Endothelial cell (in vitro differentiated cells): ENCODE measurements at regions not wholly inside any gene's neighbourhood (a gene's known extent, or its start where the extent isn't known, plus 50 kb on each side); places are given as distances from the start of the nearest gene placed in this dataset.

Source experiments
- DNase-seq: peaks from one replicate; pipeline ENCODE4 v3.0.0; 2021; ENCODE audit warnings: low spot score
- H3K27ac Mint-ChIP-seq: one replicate; pipeline ENCODE4 v1.8.0; 2021; ENCODE audit warnings: mixed read lengths, inconsistent platforms; ENCODE audit not compliant: unreplicated experiment
- H3K27me3 Mint-ChIP-seq: one replicate; pipeline ENCODE4 v1.8.0; 2021; ENCODE audit warnings: mild to moderate bottlenecking, moderate library complexity, mixed read lengths, inconsistent platforms; ENCODE audit not compliant: unreplicated experiment
- H3K36me3 Mint-ChIP-seq: one replicate; pipeline ENCODE4 v1.8.0; 2021; ENCODE audit warnings: mild to moderate bottlenecking, low read depth, mixed read lengths, inconsistent platforms; ENCODE audit not compliant: unreplicated experiment
- H3K4me1 Mint-ChIP-seq: one replicate; pipeline ENCODE4 v1.8.0; 2021; ENCODE audit warnings: mild to moderate bottlenecking, mixed read lengths, inconsistent platforms; ENCODE audit not compliant: unreplicated experiment
- H3K4me3 Mint-ChIP-seq: one replicate; pipeline ENCODE4 v1.8.0; 2021; ENCODE audit warnings: mild to moderate bottlenecking, mixed read lengths, inconsistent platforms; ENCODE audit not compliant: unreplicated experiment
- H3K9me3 Mint-ChIP-seq: one replicate; pipeline ENCODE4 v1.8.0; 2021; ENCODE audit warnings: mixed read lengths, inconsistent platforms; ENCODE audit not compliant: unreplicated experiment
- CTCF ChIP-seq: fragments of 200-600 bp; sonication (generic); IDR thresholded peaks from one replicate; pipeline ENCODE4 v1.5.0; 2021; ENCODE audit warnings: antibody characterized with exemption; ENCODE audit not compliant: unreplicated experiment

GRCh38 chrY:7768901-7769300 is 857.3 kb upstream of the AMELY start:
- H3K4me3 Mint-ChIP-seq: no peak overlapping the region
- H3K36me3 Mint-ChIP-seq: no peaks in the 10 kb centered on the region
- H3K9me3 Mint-ChIP-seq: no peaks in the 10 kb centered on the region
- no peak for TF ChIP-seq CTCF
- no peaks in the 10 kb centered on the region for H3K27me3 Mint-ChIP-seq
- H3K27ac Mint-ChIP-seq: no peak overlapping the region
- no peak for DNase-seq
- no peaks in the 10 kb centered on the region for H3K4me1 Mint-ChIP-seq

- Mint-ChIP-seq H3K4me3 (no peak overlapping the region), H3K9me3 (no peaks in the 10 kb centered on the region), H3K27ac (no peak overlapping the region), H3K36me3 (no peaks in the 10 kb centered on the region), H3K4me1 (no peaks in the 10 kb centered on the region), H3K27me3 (no peaks in the 10 kb centered on the region)
- DNase-seq: no peak
- no peak for TF ChIP-seq CTCF
Measured at GRCh38 chrY:7753711-7754110, 842.2 kb upstream of the AMELY start.

GRCh38 chrY:7746781-7747180 is 835.2 kb upstream of the AMELY start:
- H3K27ac Mint-ChIP-seq: no peak overlapping the region
- DNase-seq: no peak
- no peaks in the 10 kb centered on the region for H3K27me3 Mint-ChIP-seq
- no peak for TF ChIP-seq CTCF
- no peak overlapping the region for H3K4me3 Mint-ChIP-seq
- no peaks in the 10 kb centered on the region for H3K36me3 Mint-ChIP-seq
- H3K4me1 Mint-ChIP-seq: no peaks in the 10 kb centered on the region
- H3K9me3 Mint-ChIP-seq: no peaks in the 10 kb centered on the region

- H3K36me3 Mint-ChIP-seq: no peaks in the 10 kb centered on the region
- H3K4me1 Mint-ChIP-seq: no peaks in the 10 kb centered on the region
- no peaks in the 10 kb centered on the region for H3K27me3 Mint-ChIP-seq
- no peaks in the 10 kb centered on the region for H3K9me3 Mint-ChIP-seq
- no peak overlapping the region for H3K27ac Mint-ChIP-seq
- TF ChIP-seq CTCF: no peak
- H3K4me3 Mint-ChIP-seq: no peak overlapping the region
- no peak for DNase-seq
Measured at GRCh38 chrY:7745581-7745901, 834.0 kb upstream of the AMELY start.

GRCh38 chrY:7744691-7745580 is 833.4 kb upstream of the AMELY start:
- Mint-ChIP-seq H3K9me3 (no peaks in the 10 kb centered on the region), H3K4me3 (no peak overlapping the region), H3K4me1 (no peaks in the 10 kb centered on the region), H3K36me3 (no peaks in the 10 kb centered on the region), H3K27ac (no peak overlapping the region), H3K27me3 (no peaks in the 10 kb centered on the region)
- no peak for TF ChIP-seq CTCF
- no peak for DNase-seq
